HG02981 (cell line): ENCODE measurements at regions not wholly inside any gene's neighbourhood (a gene's known extent, or its start where the extent isn't known, plus 50 kb on each side); places are given as distances from the start of the nearest gene placed in this dataset.
"Not testable (repeated sequence)": the region's sequence is repeated elsewhere in the genome, so short reads cannot be mapped to it uniquely, and the experiment has no call there.

Source experiments
- ATAC-seq: cut with Tn5 transposase; IDR thresholded peaks from one replicate; pipeline ENCODE4 v1.9.1; 2021; ENCODE audit warnings: mild to moderate bottlenecking, moderate library complexity; ENCODE audit not compliant: unreplicated experiment

DNA sequence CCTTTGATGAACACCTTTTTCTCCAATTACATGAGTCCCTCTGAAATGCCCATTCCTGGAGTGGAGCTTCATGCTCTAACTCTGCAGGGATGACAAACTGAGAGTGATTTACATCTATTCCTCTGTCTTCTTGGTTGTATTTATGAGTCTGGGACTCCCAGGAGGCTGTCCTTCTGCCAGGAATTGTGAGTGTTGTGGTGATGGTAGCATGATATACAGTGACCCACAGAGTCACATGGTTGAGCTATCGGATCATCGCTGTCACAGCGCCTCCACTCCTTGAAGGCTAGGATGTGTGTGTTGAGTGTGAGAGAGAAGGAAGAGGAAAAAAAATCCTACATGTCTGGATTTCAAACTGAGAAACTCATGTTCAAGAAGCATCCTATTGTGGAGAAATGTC, 163.4 kb upstream of the CACNA1E start:
- no peak for ATAC-seq

DNA sequence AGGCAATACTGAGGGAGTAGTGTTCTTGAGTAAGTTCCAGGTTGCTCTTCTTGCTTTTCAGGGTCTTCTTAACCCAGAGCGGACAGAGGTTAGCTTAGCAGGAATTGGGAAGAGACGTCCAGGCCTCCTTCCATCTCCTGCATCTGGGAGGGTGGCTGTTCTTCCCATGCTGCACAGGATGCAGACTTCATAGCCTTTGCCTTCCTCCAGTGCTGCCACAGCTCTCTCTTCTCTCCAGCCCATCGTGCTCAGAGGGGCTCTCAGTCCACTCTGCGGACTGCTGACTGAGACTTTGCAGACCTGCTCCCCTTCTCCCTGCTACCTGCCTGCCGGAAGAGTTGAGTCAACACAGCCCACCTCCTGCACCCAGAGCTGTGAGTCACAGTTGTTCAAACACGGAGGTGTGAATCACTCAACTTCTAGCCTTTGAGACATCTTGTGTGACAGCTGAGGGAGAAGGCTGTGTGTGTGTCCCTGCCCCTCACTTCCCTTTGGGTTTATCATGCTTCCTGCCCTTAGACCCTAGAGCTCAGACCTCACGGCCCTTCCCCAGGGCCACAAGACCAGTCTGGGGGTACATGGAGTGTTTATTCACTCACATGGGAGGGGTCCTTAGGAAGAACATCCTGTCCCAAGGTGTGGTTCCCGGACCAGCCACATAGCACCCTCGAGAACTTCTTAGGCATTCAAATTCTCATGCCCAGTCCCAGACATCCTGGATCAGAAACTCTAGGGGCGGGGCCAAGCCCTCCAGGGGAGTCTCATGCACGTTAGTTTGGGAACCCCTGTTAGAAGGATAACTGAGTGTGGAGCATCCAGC, 158.3 kb upstream of the CACNA1E start:
- no peak for ATAC-seq

DNA sequence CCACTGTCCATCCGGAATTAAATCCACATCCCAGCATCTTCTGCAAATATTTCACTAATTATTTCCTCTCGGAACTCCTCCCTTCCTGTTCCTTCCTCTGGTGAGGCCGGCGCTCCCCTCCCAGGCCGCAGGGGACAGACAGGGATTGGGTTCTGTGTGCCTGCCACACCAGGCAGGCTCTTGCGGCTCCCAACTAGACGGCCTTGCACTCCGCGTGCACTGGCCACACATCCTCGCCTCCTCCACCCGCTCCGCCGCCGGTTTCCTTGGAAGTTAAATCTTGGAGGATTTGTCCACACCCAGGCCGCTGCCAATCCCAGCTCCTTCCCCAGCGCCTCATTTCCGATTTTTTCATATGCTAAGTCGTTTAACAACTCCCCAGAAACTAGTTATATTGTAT, 157.6 kb upstream of the CACNA1E start:
- not testable (repeated sequence) for ATAC-seq

DNA sequence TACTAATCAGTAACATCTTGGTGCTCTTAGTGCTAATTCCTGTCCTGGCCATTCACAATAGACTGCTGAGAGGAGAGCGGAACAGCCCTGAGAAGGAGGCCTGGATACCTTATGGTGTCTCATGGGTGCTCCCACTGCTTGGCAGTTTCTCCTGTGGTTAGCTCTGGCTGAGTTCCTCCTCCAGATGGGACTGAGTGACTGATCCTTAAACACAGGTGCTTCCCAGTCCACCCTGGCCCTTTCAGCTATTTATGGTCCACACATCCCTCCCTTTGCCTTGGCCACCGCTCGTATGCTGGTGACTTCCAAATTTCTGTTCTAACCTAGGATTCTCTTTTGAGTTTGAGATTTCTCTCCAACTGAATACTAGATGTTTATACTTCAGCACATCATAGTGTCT, 157.0 kb upstream of the CACNA1E start:
- ATAC-seq: no peak

DNA sequence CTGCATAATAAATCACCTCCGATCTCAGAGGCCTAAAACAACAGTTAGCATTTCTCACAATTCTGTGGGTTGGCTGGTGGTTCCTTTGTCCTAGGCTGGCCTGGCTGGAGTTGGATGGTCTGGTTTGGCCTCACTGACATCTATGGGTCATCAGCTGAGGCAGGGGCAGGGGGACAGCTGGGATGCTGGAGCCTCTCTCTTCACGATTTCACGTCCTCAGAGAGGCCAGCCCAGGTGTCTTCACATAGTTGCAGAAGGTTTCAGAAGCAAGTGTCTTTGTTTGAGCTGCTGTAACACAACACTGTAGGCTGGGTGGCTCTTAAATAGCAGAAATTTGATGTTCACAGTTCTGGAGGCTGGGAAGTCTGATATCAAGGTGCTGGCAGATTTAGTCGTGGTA, 155.5 kb upstream of the CACNA1E start:
- no peak for ATAC-seq

DNA sequence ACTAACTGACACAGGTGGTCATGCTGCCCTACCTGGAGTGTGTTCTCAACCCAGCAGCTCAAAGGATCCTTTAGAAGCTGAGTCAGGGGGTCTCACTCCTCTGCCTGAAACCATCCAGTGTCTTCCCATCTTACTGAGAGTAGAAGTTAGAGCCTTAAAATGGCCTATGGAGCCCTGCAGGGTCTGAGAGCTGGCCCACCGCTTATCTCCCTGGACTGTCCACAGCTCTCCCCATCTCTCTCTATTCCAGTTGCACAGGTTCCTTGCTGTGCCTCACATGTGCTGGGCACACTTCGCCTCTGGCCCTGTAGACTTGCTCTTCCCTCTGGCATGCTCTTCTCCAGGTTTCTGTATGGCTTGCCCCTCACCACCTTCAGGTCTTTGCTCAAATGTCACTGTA, 148.6 kb upstream of the CACNA1E start:
- no peak for ATAC-seq

DNA sequence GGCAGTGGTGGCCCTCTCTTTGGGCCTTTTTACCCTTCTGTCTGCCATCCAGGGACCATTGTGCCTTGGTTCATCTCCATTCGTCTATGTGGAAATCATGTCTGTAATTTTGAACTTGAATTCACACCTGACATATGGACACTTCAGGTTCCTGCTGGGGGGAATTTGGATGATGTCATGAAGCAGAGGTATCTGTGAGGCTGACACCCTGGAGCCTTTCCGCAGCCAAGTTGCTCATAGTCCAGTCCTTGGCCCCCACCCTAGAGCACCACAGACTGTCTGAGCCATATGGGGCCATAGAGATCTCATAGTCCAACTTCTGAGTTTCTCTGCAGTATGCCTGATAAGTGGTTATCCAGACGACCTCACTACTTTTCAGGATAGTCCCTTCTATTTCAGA, 147.7 kb upstream of the CACNA1E start:
- ATAC-seq: no peak

DNA sequence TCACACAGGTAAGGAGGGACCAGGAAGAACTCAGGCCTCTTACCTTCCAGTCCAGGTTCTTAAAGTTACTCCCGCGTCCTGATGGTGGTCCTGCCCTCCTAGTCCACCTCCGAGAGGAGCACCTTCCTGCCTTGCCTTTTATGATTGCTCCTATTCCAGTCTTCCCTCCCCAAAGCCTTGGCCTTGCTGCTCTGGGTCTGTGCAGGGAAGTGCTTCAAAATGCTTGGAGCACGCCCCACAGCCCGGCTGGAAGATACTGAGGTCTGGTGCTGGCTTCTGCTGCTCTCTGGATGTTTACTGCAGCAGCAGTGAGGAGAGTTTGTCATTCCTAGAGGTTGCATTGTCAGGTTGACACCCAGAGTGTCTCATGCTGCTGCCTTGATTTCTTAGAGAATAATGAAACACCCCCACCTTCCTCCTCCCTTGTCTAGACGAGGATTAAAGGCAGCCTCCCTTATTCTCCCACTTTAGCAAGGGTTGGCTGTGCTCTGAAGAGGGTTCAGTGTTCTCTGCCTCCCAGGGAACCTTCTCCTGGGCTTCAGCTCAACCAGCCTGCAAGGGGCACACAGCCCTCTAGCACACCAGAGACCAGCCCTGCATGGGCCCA, 142.2 kb upstream of the CACNA1E start:
- no peak for ATAC-seq

DNA sequence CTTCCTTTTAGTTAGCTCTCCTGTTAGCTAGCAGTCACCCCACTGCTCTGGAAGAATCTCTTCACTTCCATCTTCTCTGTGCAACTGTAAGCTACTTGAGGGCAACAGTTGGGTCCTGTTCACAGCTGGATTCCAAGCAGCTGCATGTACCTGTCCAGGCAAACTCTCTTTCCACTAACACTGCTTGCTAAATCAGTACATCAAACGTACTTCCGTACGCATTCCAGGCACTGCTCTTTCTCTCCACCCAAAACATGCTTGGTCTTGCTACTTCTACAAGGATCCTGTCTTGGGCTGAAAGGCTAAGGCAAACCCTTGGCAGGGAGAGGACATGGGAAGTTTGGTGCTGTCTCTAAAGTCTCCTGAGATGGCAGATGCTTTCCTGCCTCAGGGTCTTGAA, 139.2 kb upstream of the CACNA1E start:
- ATAC-seq: no peak

DNA sequence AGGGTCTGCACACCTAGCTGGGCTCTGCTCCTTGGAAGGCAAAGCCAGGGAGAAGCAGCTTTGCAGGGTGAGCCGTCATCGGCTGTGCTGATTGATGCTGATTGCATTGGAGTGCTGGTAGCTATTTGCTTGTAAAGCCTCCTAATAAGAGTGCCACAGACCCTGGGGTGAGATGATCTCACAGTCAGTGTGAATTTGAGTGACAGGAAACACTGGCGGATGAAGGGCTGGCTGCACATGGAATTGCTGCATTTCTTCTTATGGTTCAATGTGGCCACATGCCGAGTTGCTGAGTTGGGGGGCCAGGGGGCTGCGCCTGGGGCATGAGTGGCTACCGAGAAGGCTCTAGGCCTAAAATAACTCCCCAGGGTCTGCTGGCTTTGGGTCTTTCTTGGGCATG, 138.2 kb upstream of the CACNA1E start:
- no peak for ATAC-seq

DNA sequence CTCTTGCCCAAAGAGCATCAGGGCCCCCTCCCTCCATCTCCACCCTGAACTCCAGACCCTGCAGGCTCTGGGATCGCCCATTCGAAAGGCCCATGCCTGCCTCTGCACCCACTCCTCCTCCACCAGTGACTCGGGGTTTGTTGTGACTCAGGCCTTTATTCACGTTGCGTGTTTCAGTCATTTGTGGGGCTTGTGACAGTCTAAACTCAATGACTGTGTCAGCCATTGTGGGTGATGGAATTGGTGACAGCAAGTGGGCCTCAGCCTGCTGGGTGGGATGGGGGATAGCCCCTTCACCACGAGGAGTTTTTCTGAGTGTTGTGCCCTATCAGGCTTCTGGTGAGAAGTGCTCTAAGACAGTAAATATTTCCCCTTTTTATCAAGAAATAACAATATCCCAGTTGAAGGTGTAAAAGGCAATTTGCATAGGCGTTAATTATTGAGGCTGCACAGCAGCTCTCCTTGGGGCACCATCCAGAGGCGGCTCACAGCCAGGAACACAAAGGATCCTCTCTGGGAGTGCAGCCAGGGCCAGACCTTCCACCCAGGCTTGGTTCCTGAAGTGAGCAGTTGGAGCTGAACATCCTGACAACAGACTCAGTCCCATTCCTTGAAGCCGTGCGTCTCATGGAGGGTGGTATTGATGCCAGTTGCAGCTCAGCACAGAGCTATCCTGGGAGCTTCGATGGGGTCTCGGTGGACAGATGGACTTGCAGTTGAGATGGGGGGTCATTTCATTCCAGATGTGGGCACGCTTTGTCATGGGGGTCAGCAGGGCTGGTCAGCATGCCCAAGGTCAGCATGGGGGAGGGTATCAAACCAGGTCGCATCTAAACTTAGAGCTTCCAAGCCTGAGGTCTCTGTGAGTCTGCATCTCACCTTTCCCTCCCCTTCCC, 135.6 kb upstream of the CACNA1E start:
- no peak for ATAC-seq

DNA sequence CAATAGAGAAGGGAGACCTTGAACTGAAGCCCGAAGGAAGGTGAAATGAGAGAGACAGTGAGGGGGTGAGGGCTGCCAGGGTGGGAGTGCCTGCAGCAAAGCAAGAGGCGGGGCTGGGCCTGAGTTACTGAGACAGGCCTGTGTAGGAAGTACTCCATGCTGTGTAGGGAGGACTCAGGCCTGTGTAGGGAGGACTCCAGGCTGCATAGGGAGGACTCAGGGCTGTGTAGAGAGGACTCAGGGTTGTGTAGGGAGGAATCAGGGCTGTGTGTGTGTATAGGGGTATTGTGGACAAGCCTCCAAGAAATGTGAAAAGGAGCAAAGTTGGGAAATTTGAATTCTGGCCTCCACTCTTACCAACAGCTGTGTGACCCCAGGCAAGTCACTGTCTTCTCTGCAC, 133.8 kb upstream of the CACNA1E start:
- ATAC-seq: no peak

DNA sequence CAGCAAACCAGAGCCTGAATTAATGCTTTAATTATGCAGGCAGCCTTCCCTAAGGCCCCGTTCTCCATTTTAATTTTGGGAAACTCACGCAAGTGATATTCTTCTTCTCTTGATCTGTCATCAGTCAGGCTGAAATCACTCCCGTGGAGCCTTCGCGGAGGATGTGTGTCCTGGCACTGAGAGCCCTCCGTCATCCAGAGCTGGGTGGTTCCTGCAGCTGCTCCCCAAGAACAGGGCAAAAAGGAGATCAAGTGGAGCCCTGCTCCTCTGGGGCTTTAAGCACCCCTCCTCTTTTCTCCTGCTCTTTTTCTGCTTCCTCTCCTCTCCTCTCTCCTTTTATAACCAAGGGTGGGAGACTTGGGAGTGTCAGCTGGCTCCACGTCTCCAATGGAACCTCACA, 133.2 kb upstream of the CACNA1E start:
- no peak for ATAC-seq

DNA sequence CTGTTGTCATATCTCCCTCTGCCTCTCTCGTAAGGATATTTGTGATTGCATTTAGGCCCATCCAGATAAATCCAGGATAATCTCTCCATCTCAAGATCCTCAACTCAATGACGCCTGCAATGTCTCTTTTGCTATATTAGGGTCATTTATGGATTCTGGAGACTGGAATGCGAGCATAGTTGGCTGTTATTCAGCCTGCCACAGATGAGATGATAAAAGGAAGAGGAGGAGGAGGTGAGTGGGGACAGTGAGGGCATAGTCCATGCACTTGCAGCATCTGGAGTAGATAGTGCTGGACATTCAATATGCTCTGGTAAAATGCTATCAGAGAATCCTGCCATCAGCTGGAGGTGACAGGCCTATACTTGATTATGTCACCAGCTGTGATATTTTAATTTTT, 131.6 kb upstream of the CACNA1E start:
- no peak for ATAC-seq

DNA sequence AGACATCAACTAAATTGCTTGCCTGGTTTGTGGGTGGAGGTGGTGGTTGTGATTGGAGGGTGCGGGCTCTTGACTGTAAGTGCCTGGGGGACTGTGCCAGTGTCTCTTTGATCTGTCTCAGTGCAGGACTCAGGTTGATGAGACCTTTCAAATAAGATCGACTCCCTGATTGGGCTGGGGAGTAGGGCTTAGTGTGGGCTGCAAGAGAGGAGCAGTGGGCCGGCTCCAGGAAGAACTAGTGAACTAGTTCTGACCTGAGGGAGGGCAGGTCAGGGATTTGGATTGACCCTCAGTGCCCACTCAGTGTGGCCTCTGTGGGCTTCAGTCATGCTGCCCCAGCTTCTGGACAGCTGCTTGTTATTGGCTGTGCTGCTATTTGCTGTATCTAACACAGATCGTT, 130.6 kb upstream of the CACNA1E start:
- ATAC-seq: no peak

DNA sequence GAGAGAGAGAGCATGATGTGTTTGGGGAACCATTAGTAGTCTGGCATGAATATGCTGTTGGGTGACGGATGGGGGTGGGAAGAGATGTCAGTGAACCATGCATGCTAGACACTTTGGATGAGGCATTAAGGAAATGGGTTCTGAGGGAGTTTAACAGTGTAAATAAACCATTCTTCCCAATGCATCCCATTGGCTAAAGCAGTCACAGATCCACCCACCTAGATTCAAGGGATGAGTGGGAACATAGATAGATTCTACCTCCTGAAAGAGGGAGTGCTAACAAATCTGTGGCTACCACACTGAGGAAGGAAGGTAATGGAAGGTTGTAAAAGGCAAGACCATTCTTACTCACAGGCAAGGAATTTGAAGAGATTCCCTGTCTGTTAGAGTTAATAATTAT, 129.8 kb upstream of the CACNA1E start:
- no peak for ATAC-seq

DNA sequence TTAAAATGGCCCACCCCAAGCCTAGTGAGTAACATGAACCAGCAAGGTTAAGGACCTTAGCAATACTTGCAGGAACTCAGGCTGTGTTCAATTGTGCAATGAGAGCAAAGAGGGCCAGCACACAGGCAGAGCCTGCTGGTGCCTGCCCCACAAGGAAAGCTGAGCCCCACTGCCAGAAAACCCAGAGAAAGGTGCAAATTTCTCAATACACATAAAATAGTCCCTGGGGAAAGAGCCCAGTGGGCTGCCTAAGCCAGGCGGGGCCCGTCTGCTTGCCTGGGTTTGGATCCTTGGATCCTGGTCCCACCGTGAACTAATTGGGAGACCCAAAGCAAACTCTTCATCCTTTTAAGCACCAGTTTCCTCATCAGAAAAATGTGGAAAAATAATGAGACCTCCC, 128.5 kb upstream of the CACNA1E start:
- ATAC-seq: no peak

DNA sequence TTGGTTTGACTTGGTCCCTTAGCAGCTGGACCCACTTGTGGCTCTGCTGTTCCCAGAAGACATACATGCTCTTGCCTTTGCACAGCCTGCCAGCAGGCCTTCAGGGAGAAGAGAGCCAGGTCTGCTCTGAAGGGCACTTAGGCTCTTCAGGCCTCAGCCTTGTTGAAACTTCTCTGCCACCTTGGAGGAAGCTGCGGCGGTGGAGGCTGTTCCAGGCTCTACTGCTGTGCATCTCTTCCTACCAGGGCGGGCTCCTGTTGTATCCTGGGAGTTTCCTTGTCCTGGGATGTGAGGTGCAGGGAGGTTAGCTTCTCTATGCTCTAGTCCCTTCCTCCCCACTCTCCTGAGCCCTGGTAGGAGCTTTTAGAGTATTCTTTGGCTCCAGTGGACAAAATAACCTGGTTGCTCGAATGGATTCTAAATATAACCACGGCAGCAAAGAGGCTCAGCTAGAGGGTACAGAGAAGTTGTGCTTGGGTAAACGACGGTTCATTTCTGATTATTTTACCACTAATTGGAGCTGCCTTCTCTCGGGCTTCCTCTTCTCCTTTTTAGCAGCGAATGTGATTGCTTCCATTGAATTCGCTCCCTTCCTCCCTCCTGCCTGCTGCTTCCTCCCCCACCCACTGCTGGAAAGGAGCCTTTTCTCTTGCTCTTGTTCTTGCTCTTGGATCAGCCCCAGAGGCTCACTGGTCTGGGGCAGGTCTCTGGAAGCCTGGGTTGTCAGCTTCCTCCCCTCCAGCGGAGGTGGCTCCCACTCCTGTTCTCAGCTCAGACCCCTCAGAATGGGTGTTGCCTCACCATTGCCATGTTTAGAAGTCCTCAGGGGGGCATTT, 126.6 kb upstream of the CACNA1E start:
- no peak for ATAC-seq

DNA sequence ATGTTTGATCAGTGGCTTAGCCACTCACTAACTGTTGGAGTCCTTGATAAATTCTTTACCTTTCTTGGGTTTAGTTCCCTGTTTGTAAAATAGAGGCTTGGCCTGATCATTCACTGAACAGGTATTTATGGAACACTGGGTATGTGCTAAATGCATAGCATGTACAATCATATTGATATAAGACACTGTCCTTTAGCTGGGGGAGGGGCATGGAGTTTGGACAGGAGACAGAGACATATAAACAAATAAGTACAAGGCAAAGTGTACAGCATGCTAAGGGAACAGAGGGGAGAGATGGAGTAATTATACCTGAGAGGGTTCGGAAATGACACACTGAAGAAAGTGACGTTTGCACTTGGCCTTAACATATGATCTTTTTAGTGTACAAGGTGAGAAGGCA, 124.3 kb upstream of the CACNA1E start:
- no peak for ATAC-seq

DNA sequence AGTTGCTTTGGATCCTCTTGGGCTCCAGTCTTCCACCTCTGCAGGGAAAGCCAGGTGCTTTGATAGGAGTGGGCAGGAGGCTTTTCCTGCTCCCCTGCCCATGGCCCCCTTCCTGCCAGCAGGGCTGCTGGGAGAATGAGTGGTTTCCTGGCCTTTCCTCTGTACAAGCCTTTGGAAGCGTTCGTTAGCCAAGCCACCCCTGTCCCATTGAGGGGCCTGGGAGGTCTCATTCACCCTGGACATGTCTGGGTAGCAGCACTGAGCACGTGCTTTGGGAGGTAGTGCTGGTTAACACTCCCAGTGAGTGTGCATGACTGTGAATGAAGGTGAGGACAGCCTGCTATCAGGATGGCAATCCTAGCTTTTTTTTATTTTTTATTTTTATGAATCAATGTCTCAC, 118.5 kb upstream of the CACNA1E start:
- ATAC-seq: no peak

DNA sequence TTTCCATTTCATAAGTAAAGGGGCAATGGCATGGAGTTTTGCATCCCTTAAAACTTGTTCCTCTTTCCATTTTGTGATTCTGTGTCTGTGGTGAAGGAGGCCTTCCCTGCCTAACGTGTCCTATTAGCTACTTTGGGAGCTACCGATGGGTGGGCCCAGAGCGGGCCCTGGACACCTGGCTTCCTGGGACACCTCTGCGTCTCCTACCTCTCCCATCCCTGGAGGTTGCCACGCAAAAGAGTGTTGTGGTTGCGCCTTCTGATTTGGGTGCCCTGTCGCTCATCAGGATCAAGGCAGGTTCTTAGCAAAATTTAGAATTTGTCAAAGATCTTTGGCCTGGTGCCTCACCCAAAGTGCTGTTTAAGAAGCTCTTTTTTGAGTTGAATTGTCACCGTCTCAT, 116.4 kb upstream of the CACNA1E start:
- ATAC-seq: no peak
